ENCODE measurements at regions not wholly inside any gene's neighbourhood (a gene's known extent, or its start where the extent isn't known, plus 50 kb on each side); places are given as distances from the start of the nearest gene placed in this dataset.

DNA sequence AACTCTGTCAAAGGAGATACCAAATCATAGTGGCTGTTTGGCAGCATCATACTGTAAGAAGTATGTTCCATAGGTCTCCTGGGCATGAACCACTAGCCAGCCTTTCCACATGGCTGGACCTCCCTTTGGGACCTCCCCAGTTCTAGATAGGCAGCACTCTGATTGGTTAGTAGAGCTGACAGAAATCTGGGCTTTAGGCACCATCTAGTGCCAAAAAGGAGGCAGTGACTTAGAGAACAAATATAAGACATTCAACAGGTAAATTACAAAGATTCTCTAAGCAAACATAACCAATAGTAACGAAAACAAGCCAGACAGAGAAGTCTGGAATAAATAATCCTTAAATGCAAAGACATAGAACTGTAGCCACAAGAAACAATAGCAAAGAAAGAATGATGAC is 148.0 kb upstream of the PDE3A start:
- Histone ChIP-seq H3K4me3 (no peak overlapping the region), H3K27me3 (ENCODE audit: control insufficient read depth in 2 of 2, insufficient read depth in 2 of 2, low read length in 2 of 2) (no peaks in the 10 kb centered on the region), H3K9ac (ENCODE audit: insufficient read depth in 1 of 2, low read depth in 2 of 2, low read length in 2 of 2) (no peak overlapping the region), H3K27ac (ENCODE audit: extremely low read depth, low read depth, low read length) (no peak overlapping the region), H3K4me2 (ENCODE audit: insufficient read depth, low read length) (no peak overlapping the region), H2AFZ (ENCODE audit: low read depth, low read length) (no peak overlapping the region), H3K9me1 (ENCODE audit: control insufficient read depth, insufficient read depth, low read length) (no peaks in the 10 kb centered on the region), H4K20me1 (replicated peaks; ENCODE audit: control insufficient read depth, insufficient read depth, low read length) (no peaks in the 10 kb centered on the region), H3K9me3 (replicated peaks; ENCODE audit: control insufficient read depth, insufficient read depth, low read depth, low read length) (no peaks in the 10 kb centered on the region), H3K79me2 (ENCODE audit: control insufficient read depth, insufficient read depth, low read length) (no peaks in the 10 kb centered on the region), H3K4me1 (replicated peaks in 1 of 2; ENCODE audit: control insufficient read depth in 2 of 2, insufficient read depth in 2 of 2, low read length in 2 of 2) (no peaks in the 10 kb centered on the region), H3K36me3 (ENCODE audit: control insufficient read depth, insufficient read depth, low read length) (no peaks in the 10 kb centered on the region)
- no TSS peak for BruUV-seq (replicated peaks)
- ChIA-PET POLR2A (no interaction called here), CTCF (ENCODE audit: low intra/inter-chr PET ratio) (no interaction called here)
- in situ Hi-C loops (cut with MboI), result no loop called here
- WGBS (ENCODE audit: insufficient coverage, low coverage, missing lambda C conversion rate), result 0% methylated on average over 1 of the region's 1 CpG
- FAIRE-seq (no peak), DNase-seq (ENCODE audit: extremely low read depth in 1 of 4, low spot score in 3 of 4) (no peak), ATAC-seq (no peak)
- intact Hi-C loops (cut with micrococcal nuclease), result no loop called here
- TF ChIP-seq XRCC3 (IDR thresholded peaks at IDR 0.05) (no peak), PATZ1 (CRISPR knock-in tag; IDR thresholded peaks at IDR 0.05; ENCODE audit: borderline replicate concordance) (no peak), CHD4 (IDR thresholded peaks at IDR 0.05; ENCODE audit: insufficient read depth, insufficient replicate concordance, low read depth, low read length, poor library complexity, severe bottlenecking) (no peak), THRA (IDR thresholded peaks at IDR 0.05) (no peak), MEF2D (tag; conservative IDR thresholded peaks at IDR 0.05; ENCODE audit: low read depth) (no peak), NELFE (IDR thresholded peaks at IDR 0.05; ENCODE audit: insufficient read depth, insufficient read length) (no peak), ZSCAN32 (CRISPR knock-in tag; IDR thresholded peaks at IDR 0.05) (no peak), E2F6 (IDR thresholded peaks at IDR 0.05; ENCODE audit: borderline replicate concordance in 1 of 2, extremely low read depth in 1 of 2, insufficient read depth in 1 of 2, insufficient read length in 1 of 2, low read depth in 1 of 2, low read length in 1 of 2, poor library complexity in 1 of 2, severe bottlenecking in 1 of 2) (no peak), ZNF644 (tag; IDR thresholded peaks at IDR 0.05; ENCODE audit: low read depth) (no peak), HSF4 (CRISPR knock-in tag; IDR thresholded peaks at IDR 0.05; ENCODE audit: borderline replicate concordance) (no peak), KAT2B (IDR thresholded peaks at IDR 0.05; ENCODE audit: low read depth, low read length) (no peak), PRDM10 (IDR thresholded peaks at IDR 0.05; ENCODE audit: partially characterized antibody) (no peak)
- TF ChIP-seq, protein P1, sequence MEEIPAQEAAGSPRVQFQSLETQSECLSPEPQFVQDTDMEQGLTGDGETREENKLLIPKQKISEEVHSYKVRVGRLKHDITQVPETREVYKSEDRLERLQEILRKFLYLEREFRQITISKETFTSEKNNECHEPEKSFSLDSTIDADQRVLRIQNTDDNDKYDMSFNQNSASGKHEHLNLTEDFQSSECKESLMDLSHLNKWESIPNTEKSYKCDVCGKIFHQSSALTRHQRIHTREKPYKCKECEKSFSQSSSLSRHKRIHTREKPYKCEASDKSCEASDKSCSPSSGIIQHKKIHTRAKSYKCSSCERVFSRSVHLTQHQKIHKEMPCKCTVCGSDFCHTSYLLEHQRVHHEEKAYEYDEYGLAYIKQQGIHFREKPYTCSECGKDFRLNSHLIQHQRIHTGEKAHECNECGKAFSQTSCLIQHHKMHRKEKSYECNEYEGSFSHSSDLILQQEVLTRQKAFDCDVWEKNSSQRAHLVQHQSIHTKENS (CRISPR knock-in tag; IDR thresholded peaks at IDR 0.05), result no peak

Measured in K562 (cell line).